ENCODE measurements at regions not wholly inside any gene's neighbourhood (a gene's known extent, or its start where the extent isn't known, plus 50 kb on each side); places are given as distances from the start of the nearest gene placed in this dataset.

DNA sequence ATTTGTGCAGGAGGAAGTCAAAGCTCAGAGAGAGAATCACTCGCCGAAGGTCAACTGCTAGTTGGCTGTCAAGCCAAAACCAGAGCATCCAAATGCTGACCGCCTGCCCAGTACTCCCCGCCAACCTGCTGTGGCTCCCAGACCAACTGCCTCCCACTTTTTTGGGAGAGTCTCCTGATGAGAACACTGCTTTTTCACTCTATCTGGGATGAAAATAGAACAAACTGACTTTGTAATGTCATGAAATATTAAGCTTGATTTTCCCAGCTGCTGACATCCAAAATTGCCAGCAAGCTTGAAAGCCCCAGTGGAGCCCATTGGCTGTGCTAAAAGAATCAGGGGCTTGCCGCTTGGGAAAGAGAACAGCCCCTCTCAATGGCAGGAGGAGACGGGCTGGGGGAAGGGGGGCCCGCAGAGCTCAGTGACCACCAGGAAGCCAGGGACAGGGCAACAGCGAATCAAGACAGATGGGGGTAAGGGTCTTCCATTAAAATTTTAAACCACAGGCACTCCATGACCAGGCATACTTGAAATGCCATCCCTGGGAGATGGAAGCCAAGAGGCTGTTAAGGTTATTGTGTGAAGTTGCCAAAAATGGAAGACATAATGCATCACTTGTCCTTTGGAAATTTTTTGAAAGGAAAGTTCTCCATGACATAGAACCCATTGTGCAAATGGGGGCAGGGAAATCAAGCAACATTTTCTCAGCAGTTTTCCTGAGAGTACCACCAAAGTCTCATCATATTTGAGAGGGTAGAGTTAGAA lies 125.7 kb upstream of the CDH5 start:
- TF ChIP-seq SMC3 (IDR thresholded peaks at IDR 0.05; ENCODE audit: low read depth, low read length) (no peak), CTCF (conservative IDR thresholded peaks at IDR 0.05; ENCODE audit: low read depth, low read length) (no peak), MXI1 (IDR thresholded peaks at IDR 0.05; ENCODE audit: borderline replicate concordance, low read depth, low read length) (no peak), RAD21 (IDR thresholded peaks at IDR 0.05; ENCODE audit: low read length) (no peak), USF2 (IDR thresholded peaks at IDR 0.05; ENCODE audit: low read depth, low read length) (no peak), POLR2A (IDR thresholded peaks at IDR 0.05; ENCODE audit: low read depth, low read length) (no peak), MAFK (IDR thresholded peaks at IDR 0.05; ENCODE audit: low read depth, low read length) (no peak), BHLHE40 (IDR thresholded peaks at IDR 0.05; ENCODE audit: low read depth, low read length) (no peak), RFX5 (IDR thresholded peaks at IDR 0.05; ENCODE audit: low read depth, low read length) (no peak), RCOR1 (IDR thresholded peaks at IDR 0.05; ENCODE audit: insufficient replicate concordance, low read length) (no peak), CEBPB (IDR thresholded peaks at IDR 0.05; ENCODE audit: low read depth, low read length) (no peak), CHD1 (IDR thresholded peaks at IDR 0.05; ENCODE audit: low read depth, low read length) (no peak)
- TF ChIP-seq, protein P1, sequence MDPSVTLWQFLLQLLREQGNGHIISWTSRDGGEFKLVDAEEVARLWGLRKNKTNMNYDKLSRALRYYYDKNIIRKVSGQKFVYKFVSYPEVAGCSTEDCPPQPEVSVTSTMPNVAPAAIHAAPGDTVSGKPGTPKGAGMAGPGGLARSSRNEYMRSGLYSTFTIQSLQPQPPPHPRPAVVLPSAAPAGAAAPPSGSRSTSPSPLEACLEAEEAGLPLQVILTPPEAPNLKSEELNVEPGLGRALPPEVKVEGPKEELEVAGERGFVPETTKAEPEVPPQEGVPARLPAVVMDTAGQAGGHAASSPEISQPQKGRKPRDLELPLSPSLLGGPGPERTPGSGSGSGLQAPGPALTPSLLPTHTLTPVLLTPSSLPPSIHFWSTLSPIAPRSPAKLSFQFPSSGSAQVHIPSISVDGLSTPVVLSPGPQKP (IDR thresholded peaks at IDR 0.05; ENCODE audit: borderline replicate concordance, low read depth, low read length), result no peak
